SW 1271 (cell line): ENCODE measurements at regions not wholly inside any gene's neighbourhood (a gene's known extent, or its start where the extent isn't known, plus 50 kb on each side); places are given as distances from the start of the nearest gene placed in this dataset.

Experiments
- DNase-seq, 2 experiments: peaks; one replicate each; lab custom pipeline; 2025; lab: John Stamatoyannopoulos, UW

GRCh38 chr13:64446372-64446771 is 2783.8 kb downstream of the PCDH9 start:
- DNase-seq = peak in 1 of 2 experiments; percentile 15

GRCh38 chr13:64441740-64442139 is 2788.4 kb downstream of the PCDH9 start:
- DNase-seq = no peak

DNA sequence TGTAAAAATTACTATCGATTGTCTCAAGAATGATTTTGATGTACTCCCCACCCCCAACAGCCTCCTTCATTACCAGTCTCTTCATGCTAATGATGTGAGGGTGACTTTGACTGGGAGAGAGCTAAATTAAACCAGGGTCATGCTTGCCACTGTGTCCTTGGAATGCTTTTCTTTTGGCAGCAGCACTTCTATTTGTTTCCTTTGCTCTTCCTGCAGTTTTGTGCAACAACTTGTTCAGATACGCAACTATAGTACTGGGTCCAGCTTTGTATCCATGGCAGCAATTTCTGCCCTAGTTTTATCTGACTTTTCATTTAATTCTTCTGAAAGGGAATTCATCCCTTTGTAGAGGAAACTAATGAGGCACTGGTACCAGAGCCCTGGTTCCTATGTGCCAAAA is 2792.1 kb downstream of the PCDH9 start:
- no peak for DNase-seq

GRCh38 chr13:64429691-64430090 is 2800.4 kb downstream of the PCDH9 start:
- no peak for DNase-seq

DNA sequence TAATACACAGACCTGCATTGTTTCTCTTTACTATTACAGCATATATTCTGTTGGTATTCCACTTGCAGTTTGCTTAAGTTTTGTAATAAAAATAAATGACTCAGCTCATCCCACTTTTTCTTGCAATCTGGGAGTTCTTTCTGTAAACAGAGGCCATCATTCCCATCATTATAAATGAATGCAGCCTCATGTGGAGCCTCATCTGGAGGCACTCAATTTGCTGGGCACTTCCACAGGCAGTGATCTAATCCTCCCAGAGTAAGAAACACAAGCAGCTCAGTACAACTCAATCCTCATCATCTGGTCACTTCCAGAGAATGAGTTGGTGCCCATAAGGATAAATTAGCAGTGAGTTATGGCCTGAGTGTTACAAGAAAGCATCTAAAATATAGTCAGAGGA is 2801.9 kb downstream of the PCDH9 start:
- DNase-seq = no peak

GRCh38 chr13:64423467-64423866 is 2806.7 kb downstream of the PCDH9 start:
- DNase-seq = no peak

- no peak for DNase-seq
These were observed 2810.0 kb downstream of the PCDH9 start for GRCh38 chr13:64420181-64420580.

DNA sequence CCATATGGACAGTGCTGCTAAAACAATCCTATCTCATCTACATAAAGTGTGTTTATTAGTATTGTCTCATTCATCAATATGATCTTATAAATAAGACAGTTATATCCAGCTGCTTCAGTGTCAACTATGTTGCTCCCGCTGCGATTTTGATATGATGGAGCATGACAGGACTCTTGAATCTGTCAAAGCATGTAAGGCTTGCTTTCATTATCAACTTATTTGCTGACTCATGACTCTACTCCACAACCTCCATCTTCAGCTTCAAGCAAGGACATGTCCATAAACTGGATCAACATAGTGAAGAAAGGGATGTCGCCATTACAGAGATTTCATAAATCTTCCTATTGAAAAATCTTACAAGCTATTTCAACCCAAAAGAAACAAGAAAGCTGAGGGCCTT is 2812.6 kb downstream of the PCDH9 start:
- DNase-seq = no peak

- no peak for DNase-seq
These were observed 2815.8 kb downstream of the PCDH9 start for GRCh38 chr13:64414381-64414780.

DNA sequence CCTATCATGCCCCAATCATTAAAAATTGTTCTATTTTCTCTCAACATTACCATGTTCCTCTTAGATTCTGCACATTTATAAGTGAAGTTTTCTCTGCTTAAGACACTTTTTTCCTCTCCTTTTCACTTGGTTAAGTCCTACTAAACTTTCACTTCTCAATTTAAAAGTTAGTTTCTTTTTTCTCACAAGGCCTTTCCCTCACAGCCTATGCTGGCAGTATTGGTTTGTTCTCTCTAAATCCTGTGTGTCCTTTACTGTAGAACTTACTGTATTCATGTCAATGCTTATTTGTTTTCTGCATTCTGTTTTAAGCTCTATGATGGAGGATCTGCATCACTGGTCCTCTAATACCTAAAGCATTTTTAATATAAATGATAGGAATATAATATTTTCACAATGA is 2816.6 kb downstream of the PCDH9 start:
- no peak for DNase-seq

- no peak for DNase-seq
These were observed 2819.7 kb downstream of the PCDH9 start for GRCh38 chr13:64410276-64411053.

- DNase-seq = no peak
These were observed 2832.4 kb downstream of the PCDH9 start for GRCh38 chr13:64397701-64398100.

DNA sequence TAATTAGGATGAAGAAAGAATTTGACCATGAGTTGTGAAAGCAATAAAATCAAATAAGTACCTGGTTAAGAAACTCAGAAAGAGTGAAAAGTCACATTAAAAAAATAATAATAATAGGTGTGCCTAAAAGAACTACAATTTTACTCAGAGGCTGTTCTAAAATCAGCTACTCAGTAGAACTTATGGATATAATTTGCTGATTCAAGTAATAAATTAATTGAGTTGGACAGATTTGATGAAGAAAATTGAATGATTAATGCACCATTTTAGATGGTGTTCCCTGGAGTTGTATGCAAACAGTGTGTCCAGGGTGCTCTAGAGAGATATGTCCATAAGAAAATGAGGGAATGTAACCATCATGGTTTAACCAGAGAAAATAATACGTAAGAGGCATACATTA is 2852.5 kb downstream of the PCDH9 start:
- DNase-seq = no peak

GRCh38 chr13:64371461-64371860 is 2858.7 kb downstream of the PCDH9 start:
- no peak for DNase-seq

DNA sequence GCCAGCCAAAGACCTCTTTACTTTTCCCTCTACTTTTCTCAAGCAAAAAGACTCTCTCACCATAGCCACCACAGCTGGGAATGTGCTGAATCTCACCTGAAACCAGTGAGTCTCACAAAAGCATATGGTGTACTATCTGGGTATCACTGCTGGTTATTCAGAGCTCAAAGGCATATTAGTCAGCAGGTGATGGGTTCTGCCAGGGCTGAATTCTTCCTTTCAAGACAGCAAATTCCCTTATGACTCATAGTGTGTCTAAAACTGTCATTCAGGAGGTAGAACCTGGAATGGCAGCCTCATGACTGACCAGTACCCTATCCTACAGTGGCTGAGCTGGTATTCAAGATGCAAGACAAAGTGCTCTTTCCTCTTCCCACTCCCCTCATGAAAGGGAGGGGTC is 2859.1 kb downstream of the PCDH9 start:
- no peak for DNase-seq

DNA sequence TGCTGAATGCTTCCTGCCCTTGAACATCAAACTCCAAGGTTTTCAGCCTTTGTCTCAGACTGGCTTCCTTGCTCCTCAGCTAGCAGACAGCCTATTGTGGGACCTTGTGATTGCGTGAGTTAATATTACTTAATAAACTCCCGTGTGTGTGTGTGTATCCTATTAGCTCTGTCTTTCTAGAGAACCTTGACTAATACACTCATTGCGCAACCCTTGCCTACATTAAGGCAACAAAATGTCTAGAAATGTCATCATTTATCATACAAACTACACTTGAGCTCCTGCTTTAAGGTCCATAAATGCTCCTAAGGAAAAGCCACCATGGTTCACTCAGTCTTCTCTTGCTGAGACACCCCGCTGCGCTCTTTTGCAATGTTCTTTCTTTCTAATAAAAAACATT is 2861.0 kb downstream of the PCDH9 start:
- DNase-seq = no peak

GRCh38 chr13:64362564-64362963 is 2867.6 kb downstream of the PCDH9 start:
- DNase-seq = no peak

GRCh38 chr13:64347664-64348063 is 2882.5 kb downstream of the PCDH9 start:
- no peak for DNase-seq

GRCh38 chr13:64339373-64340063 is 2890.6 kb downstream of the PCDH9 start:
- DNase-seq = no peak

DNA sequence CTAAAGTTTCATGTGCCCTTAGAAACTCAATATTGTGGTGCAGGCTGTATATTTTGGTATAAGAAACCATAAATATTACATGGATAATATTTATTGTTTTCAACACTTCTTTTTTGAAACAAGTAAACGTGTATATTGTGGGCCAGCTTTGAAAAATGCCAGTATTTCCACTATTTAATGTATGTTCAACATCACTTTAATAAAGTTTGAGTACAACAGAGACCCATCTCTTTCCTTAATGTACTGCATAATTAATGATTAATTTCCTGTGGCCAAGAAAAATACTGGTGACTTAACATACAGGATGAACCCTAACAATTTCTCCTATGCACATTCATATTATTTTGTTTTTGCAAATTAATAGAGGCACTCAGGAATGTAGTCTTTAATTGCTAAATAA is 2891.5 kb downstream of the PCDH9 start:
- DNase-seq = no peak

- no peak for DNase-seq
These were observed 2896.2 kb downstream of the PCDH9 start for GRCh38 chr13:64333888-64334287.

- DNase-seq = no peak
These were observed 2898.1 kb downstream of the PCDH9 start for GRCh38 chr13:64332048-64332447.

DNA sequence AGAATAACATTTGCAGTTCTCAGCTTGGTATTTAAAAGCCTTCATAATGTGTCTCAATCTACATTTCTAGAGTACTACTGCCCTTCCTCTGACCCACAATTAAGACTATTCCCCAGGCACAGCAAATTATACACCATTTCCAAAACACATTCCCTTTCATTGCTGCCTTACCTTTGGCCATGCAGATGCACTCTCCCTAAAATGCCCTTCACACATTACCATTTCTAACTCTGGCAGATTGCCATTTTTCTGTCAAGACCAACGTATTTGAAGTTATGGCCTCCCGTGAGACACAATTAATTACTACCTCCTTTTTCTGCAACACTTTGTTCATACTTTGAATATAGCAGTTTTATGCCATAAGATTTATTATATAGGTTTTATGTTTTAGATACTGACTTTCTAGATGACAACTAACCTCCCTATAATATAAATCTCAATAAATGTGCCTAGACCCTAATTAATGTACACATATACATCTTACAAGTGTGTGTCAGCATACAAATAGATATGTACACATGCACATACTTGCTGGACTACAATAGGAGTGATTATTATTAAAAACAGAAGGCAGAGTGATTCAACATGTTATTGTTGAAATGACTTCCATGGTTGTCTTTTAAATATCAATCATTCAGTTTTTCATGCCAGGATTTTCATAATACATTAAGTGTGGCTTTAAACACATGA is 2902.5 kb downstream of the PCDH9 start:
- DNase-seq = no peak
